Ovary (tissue), 7 donors: ENCODE measurements at regions not wholly inside any gene's neighbourhood (a gene's known extent, or its start where the extent isn't known, plus 50 kb on each side); places are given as distances from the start of the nearest gene placed in this dataset.

Experiments used
- DNase-seq, 5 donors: peaks; one replicate each; pipeline ENCODE4 v3.0.0-alpha.2; 2019 to 2020
- H3K27ac ChIP-seq, 2 donors: fragments of 200-600 bp; one replicate each; pipeline versions ENCODE4 v1.5.1 to v1.8.0; 2019 to 2022
- H3K27me3 ChIP-seq: fragments of 200-600 bp; one replicate; pipeline ENCODE4 v1.8.0; 2022
- H3K36me3 ChIP-seq: fragments of 200-600 bp; sonication (generic); one replicate; pipeline ENCODE4 v1.5.1; 2019
- H3K4me1 ChIP-seq: one replicate; pipeline ENCODE4 v1.8.1; 2013; ENCODE audit warnings: mild to moderate bottlenecking, moderate library complexity; ENCODE audit not compliant: insufficient read depth
- H3K4me3 ChIP-seq: fragments of 200-600 bp; sonication (generic); one replicate; pipeline ENCODE4 v1.5.1; 2017
- H3K9me3 ChIP-seq, 2 donors: fragments of 200-600 bp in 1 of 2; sonication (generic) in 1 of 2; one replicate each; pipeline versions ENCODE4 v1.5.1 to v1.8.1; 2013 to 2019; ENCODE audit warnings: mild to moderate bottlenecking in 1 of 2, moderate library complexity in 1 of 2
- CTCF ChIP-seq, 3 donors: fragments of 450-650 bp in 2 of 3; fragments of 200-600 bp in 1 of 3; IDR thresholded peaks; one replicate each; pipeline versions ENCODE4 v1.5.1 to v1.8.0; 2016 to 2022; ENCODE audit warnings: antibody characterized with exemption in 3 of 3, mild to moderate bottlenecking in 1 of 3
- EP300 ChIP-seq: sonication (generic); formaldehyde crosslinking; IDR thresholded peaks from one replicate; pipeline ENCODE4 v1.6.1; 2017; ENCODE audit warnings: antibody characterized with exemption
- POLR2A ChIP-seq: fragments of 450-650 bp; IDR thresholded peaks from one replicate; pipeline ENCODE4 v1.6.1; 2017; ENCODE audit warnings: antibody characterized with exemption, mild to moderate bottlenecking, moderate library complexity
- WGBS, 3 donors: extraction: QIAGEN DNeasy Blood & Tissue Kit in 1 of 3; methylation state at CpG; one replicate each; pipeline versions ENCODE4 v1.1.5 to v1.1.7; 2013 to 2017; 5-methylcytosine and 5-hydroxymethylcytosine counted together
- intact Hi-C, 4 donors: fragments of 100-400 bp; cut with DNase I; formaldehyde crosslinking; loops; one replicate each; pipeline versions ENCODE4 v1.11.0 to v1.15.1; 2022 to 2023
- donor health status: DM: no; HTN: no; CAD: no; lungs with moderate emphysema.
- donor health status: DM: no; HTN: no; CAD: no.
- donor health status: Bipolar disorder and iron deficiency.
- donor health status: DM: no; HTN: no; CAD: no.
- donor health status: DM: yes; HTN: yes; CAD: no.

- H3K27me3 ChIP-seq = no peaks in the 10 kb centered on the region
- no peak overlapping the region for H3K4me3 ChIP-seq
- no peaks in the 10 kb centered on the region for H3K4me1 ChIP-seq
- no peaks in the 10 kb centered on the region for H3K36me3 ChIP-seq
- no peak for TF ChIP-seq CTCF (IDR thresholded peaks at IDR 0.05)
- no peak for TF ChIP-seq POLR2A
- TF ChIP-seq EP300 = no peak
- 5 to 20% (median 10%) methylated on average over 12 of the region's 12 CpGs for WGBS, 3 donors
- no peaks in the 10 kb centered on the region for H3K9me3 ChIP-seq
- H3K27ac ChIP-seq = no peak overlapping the region
- peak; percentile 20 to 65 (median 45) for DNase-seq
- intact Hi-C loops = no loop called here
Measured at GRCh38 chrX:9207142-9207541, 173.2 kb upstream of the FAM9B start.

GRCh38 chrX:9211269-9211668 lies 177.3 kb upstream of the FAM9B start:
- TF ChIP-seq POLR2A (no peak), CTCF (IDR thresholded peaks at IDR 0.05) (no peak), EP300 (no peak)
- Histone ChIP-seq H3K4me1 (no peaks in the 10 kb centered on the region), H3K4me3 (no peak overlapping the region), H3K27ac (no peak overlapping the region), H3K9me3 (no peaks in the 10 kb centered on the region), H3K36me3 (no peaks in the 10 kb centered on the region), H3K27me3 (no peaks in the 10 kb centered on the region)
- DNase-seq = no peak
- 88 to 94% (median 91%) methylated on average over 7 of the region's 7 CpGs for WGBS, 3 donors
- intact Hi-C loops = no loop called here

- no peaks in the 10 kb centered on the region for H3K36me3 ChIP-seq
- no peaks in the 10 kb centered on the region for H3K4me1 ChIP-seq
- TF ChIP-seq EP300 = no peak
- no peak for TF ChIP-seq POLR2A
- no peak for TF ChIP-seq CTCF (IDR thresholded peaks at IDR 0.05)
- no peak overlapping the region for H3K4me3 ChIP-seq
- WGBS, 3 donors = 32 to 50% (median 42%) methylated on average over 5 of the region's 5 CpGs
- intact Hi-C loops = loop anchor here in 1 of 4 donors (10.0 kb wide), 1 partner anchor 1227 kb away; no protein-coding TSS in a partner anchor
- no peak for DNase-seq
- no peaks in the 10 kb centered on the region for H3K9me3 ChIP-seq
- H3K27me3 ChIP-seq = no peaks in the 10 kb centered on the region
- H3K27ac ChIP-seq = no peak overlapping the region
Measured at GRCh38 chrX:9221781-9222180, 187.9 kb upstream of the FAM9B start.

GRCh38 chrX:9222299-9222698 lies 188.4 kb upstream of the FAM9B start:
- 49 to 61% (median 58%) methylated on average over 9 of the region's 9 CpGs for WGBS, 3 donors
- intact Hi-C loops = loop anchor here in 1 of 4 donors (10.0 kb wide), 1 partner anchor 1227 kb away; no protein-coding TSS in a partner anchor
- DNase-seq = peak in 1 of 5 donors; percentile 16

More at GRCh38 chrX:9222299-9222698, 188.4 kb upstream of the FAM9B start:
- Histone ChIP-seq H3K36me3 (no peaks in the 10 kb centered on the region), H3K27me3 (no peaks in the 10 kb centered on the region), H3K4me1 (no peaks in the 10 kb centered on the region), H3K4me3 (no peak overlapping the region), H3K27ac (no peak overlapping the region), H3K9me3 (no peaks in the 10 kb centered on the region)
- TF ChIP-seq EP300 = no peak
- TF ChIP-seq CTCF (IDR thresholded peaks at IDR 0.05) = no peak
- TF ChIP-seq POLR2A = no peak
